ENCODE measurements at regions not wholly inside any gene's neighbourhood (a gene's known extent, or its start where the extent isn't known, plus 50 kb on each side); places are given as distances from the start of the nearest gene placed in this dataset.

DNA sequence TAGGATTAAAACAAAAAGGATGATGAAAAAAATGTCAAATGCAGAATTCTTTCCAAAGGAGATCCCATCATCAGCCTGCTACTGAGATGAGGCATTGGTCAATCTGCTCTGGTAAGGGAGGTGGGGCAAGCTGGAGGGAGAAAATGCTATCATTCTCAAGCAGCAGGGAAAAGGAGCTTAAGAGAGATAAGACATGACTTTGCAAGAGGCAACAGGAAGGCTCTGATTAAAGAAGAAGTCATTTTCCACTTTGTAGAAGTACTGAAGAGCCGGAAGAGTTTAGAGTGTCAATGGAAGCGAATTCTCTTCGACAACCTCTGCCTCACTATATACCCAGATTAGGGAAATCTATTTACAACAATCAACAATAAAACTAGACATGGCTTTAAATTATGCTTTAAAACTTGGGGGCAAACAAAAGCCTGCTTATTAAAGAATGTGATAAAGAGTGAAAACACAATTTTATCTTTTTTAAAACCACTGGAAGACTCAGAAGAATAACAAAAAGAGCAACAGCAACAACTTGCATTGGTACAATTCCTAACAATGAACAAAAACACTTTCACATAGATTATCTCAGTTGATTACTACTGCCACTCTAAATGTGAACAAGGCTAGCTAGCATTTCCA is 81.8 kb upstream of the NANOGP8 start:
- Histone ChIP-seq H2AFZ (ENCODE audit: low read depth, low read length) (no peak overlapping the region), H3K4me3 (ENCODE audit: low read depth in 1 of 2, low read length in 2 of 2) (no peak overlapping the region), H3K9me3 (ENCODE audit: insufficient read depth, low read length, severe bottlenecking) (no peaks in the 10 kb centered on the region), H3K4me1 (ENCODE audit: insufficient read depth, low read length) (no peaks in the 10 kb centered on the region), H4K20me1 (ENCODE audit: insufficient read depth, low read length) (no peaks in the 10 kb centered on the region), H3K36me3 (ENCODE audit: insufficient read depth, low read length) (no peaks in the 10 kb centered on the region), H3K27me3 (ENCODE audit: insufficient read depth, low read length, poor library complexity) (no peaks in the 10 kb centered on the region), H3K4me2 (ENCODE audit: insufficient read depth, low read length) (no peak overlapping the region), H3K27ac (ENCODE audit: low read length) (no peak overlapping the region), H3K9ac (ENCODE audit: low read depth, low read length) (no peak overlapping the region), H3K79me2 (ENCODE audit: insufficient read depth, low read length) (no peaks in the 10 kb centered on the region)
- ATAC-seq (ENCODE audit: insufficient read depth, low read depth) (no peak), DNase-seq (no peak)
- no peak for TF ChIP-seq EZH2 (IDR thresholded peaks at IDR 0.05; ENCODE audit: borderline replicate concordance, low read depth, low read length, severe bottlenecking)
- TF ChIP-seq, protein P1, sequence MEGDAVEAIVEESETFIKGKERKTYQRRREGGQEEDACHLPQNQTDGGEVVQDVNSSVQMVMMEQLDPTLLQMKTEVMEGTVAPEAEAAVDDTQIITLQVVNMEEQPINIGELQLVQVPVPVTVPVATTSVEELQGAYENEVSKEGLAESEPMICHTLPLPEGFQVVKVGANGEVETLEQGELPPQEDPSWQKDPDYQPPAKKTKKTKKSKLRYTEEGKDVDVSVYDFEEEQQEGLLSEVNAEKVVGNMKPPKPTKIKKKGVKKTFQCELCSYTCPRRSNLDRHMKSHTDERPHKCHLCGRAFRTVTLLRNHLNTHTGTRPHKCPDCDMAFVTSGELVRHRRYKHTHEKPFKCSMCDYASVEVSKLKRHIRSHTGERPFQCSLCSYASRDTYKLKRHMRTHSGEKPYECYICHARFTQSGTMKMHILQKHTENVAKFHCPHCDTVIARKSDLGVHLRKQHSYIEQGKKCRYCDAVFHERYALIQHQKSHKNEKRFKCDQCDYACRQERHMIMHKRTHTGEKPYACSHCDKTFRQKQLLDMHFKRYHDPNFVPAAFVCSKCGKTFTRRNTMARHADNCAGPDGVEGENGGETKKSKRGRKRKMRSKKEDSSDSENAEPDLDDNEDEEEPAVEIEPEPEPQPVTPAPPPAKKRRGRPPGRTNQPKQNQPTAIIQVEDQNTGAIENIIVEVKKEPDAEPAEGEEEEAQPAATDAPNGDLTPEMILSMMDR (IDR thresholded peaks at IDR 0.05; ENCODE audit: borderline replicate concordance, extremely low read depth, low read length, poor library complexity, severe bottlenecking), result no peak

DNA sequence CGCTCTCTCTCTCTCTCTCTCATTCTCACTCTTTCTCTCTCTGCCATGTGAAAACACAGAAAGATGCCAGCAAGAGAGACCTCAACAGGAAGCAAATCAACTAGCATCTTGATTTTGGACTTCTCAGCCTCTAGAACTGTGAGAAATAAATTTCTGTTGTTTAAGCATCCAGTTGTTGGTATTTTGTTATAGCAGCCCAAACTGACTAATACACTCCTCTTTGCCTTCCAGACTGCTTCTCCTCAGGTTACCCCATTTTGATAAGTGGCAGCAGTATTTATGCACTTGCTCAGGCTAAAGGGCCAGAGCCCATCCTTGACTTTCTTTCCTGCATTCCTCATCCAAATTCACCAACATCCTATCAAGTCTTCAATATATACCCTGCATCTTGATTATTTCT is 76.6 kb upstream of the NANOGP8 start:
- ATAC-seq (ENCODE audit: insufficient read depth, low read depth) (no peak), DNase-seq (no peak)
- H3K36me3 ChIP-seq (ENCODE audit: insufficient read depth, low read length), result no peaks in the 10 kb centered on the region
- no peak overlapping the region for H3K4me2 ChIP-seq (ENCODE audit: insufficient read depth, low read length)
- no peaks in the 10 kb centered on the region for H3K9me3 ChIP-seq (ENCODE audit: insufficient read depth, low read length, severe bottlenecking)
- H3K27me3 ChIP-seq (ENCODE audit: insufficient read depth, low read length, poor library complexity), result no peaks in the 10 kb centered on the region
- no peak overlapping the region for H3K9ac ChIP-seq (ENCODE audit: low read depth, low read length)
- no peaks in the 10 kb centered on the region for H3K79me2 ChIP-seq (ENCODE audit: insufficient read depth, low read length)
- no peak overlapping the region for H2AFZ ChIP-seq (ENCODE audit: low read depth, low read length)
- H3K4me3 ChIP-seq (ENCODE audit: low read depth in 1 of 2, low read length in 2 of 2), result no peak overlapping the region
- 0 out of 2 replicates have a peak, but pooled peaks cover 2% of the 10 kb centered on the region for H3K4me1 ChIP-seq (ENCODE audit: insufficient read depth, low read length)
- H3K27ac ChIP-seq (ENCODE audit: low read length), result no peak overlapping the region
- H4K20me1 ChIP-seq (ENCODE audit: insufficient read depth, low read length), result no peaks in the 10 kb centered on the region
- no peak for TF ChIP-seq EZH2 (IDR thresholded peaks at IDR 0.05; ENCODE audit: borderline replicate concordance, low read depth, low read length, severe bottlenecking)
- TF ChIP-seq, protein P1 (IDR thresholded peaks at IDR 0.05; ENCODE audit: borderline replicate concordance, extremely low read depth, low read length, poor library complexity, severe bottlenecking), result no peak

DNA sequence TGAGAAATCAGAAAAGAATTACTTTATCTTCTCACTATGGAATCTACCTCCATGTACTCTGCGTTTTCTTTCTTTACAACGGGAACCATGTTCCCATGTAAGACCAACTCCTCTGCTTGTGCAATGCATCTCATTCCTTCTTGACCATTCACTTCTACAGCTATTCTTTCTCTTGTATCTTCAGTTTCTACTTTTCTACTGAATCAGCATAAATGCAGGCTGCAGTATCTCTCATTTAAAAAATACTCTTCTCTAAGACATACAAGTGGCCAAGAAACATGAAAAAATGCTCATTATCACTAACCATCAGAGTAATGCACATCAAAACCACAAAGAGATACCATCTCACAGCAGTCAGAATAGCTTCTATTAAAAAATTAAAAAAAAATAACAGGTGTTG is 74.1 kb upstream of the NANOGP8 start:
- Histone ChIP-seq H3K27me3 (ENCODE audit: insufficient read depth, low read length, poor library complexity) (no peaks in the 10 kb centered on the region), H3K4me1 (ENCODE audit: insufficient read depth, low read length) (0 out of 2 replicates have a peak, but pooled peaks cover 2% of the 10 kb centered on the region), H3K79me2 (ENCODE audit: insufficient read depth, low read length) (no peaks in the 10 kb centered on the region), H3K27ac (ENCODE audit: low read length) (no peak overlapping the region), H3K4me2 (ENCODE audit: insufficient read depth, low read length) (no peak overlapping the region), H3K36me3 (ENCODE audit: insufficient read depth, low read length) (no peaks in the 10 kb centered on the region), H3K4me3 (ENCODE audit: low read depth in 1 of 2, low read length in 2 of 2) (no peak overlapping the region), H2AFZ (ENCODE audit: low read depth, low read length) (no peak overlapping the region), H4K20me1 (ENCODE audit: insufficient read depth, low read length) (no peaks in the 10 kb centered on the region), H3K9ac (ENCODE audit: low read depth, low read length) (no peak overlapping the region), H3K9me3 (ENCODE audit: insufficient read depth, low read length, severe bottlenecking) (no peaks in the 10 kb centered on the region)
- TF ChIP-seq, protein P1 (IDR thresholded peaks at IDR 0.05; ENCODE audit: borderline replicate concordance, extremely low read depth, low read length, poor library complexity, severe bottlenecking), result no peak
- no peak for TF ChIP-seq EZH2 (IDR thresholded peaks at IDR 0.05; ENCODE audit: borderline replicate concordance, low read depth, low read length, severe bottlenecking)
- DNase-seq (no peak), ATAC-seq (ENCODE audit: insufficient read depth, low read depth) (no peak)
